ENCODE measurements at regions not wholly inside any gene's neighbourhood (a gene's known extent, or its start where the extent isn't known, plus 50 kb on each side); places are given as distances from the start of the nearest gene placed in this dataset.

- no peak overlapping the region for H3K27ac ChIP-seq
- no peak for TF ChIP-seq CTCF (conservative IDR thresholded peaks at IDR 0.05)
Observed at GRCh38 chr6:8794420-8794819, 359.1 kb upstream of the SLC35B3 start.

DNA sequence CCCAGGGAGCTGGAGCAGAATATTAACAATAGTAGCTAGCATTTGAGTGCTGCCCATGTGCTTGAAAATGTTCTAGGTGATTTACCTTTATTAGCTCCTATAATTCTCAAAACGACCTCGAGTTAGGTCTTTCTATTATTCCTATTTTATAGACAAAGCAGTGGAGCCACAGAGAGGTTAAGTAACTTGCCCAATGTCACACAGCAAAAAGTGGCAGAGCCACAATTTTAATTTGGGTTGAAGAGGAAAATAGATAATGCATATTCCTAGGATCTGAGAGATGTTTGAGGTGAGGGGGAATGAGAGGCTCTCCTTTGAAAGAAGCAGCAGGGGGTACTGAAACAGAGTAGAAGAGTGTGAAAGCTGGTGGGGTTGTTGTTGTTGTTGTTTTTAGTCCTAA is 354.5 kb upstream of the SLC35B3 start:
- H3K27ac ChIP-seq: no peak overlapping the region
- no peak for TF ChIP-seq CTCF (conservative IDR thresholded peaks at IDR 0.05)

GRCh38 chr6:8785223-8785622 is 349.9 kb upstream of the SLC35B3 start:
- no peak overlapping the region for H3K27ac ChIP-seq
- TF ChIP-seq CTCF (conservative IDR thresholded peaks at IDR 0.05): no peak

DNA sequence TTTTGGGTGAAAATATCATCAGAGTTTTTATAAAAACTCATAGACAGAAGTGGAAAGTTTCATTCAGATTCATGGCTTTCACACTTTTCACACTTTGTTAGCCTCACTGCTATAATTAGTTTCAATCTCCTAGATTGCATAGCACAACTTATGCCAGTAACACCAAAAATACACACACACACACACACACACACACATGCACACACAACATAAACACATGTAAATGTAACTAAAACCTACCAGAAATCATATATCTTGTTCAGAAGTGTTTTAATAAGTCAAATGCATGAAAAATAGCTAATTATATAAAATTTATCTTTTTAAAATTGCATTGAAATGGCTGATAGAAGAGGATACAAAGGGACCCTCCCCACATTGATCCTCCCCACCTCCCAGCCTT is 347.8 kb upstream of the SLC35B3 start:
- no peak for TF ChIP-seq CTCF (conservative IDR thresholded peaks at IDR 0.05)

DNA sequence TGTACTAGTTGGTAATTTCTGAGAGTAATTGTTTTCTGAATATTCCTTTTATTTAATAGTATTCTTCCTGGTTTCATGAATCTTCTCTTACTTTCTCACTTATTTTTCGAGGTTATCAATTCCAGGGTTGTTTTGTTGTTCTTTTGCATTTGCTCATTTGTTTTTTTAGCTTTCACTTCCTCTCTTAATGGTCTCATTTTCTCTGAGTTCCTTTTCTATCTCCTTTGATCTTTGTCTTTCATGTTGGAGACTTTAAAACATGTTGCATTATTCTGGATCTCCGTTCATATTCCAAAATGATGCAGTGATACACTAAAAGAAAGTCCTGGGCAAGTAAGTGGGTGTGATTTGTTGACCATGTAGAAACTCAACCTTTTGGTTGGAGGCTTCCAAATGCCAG is 345.3 kb upstream of the SLC35B3 start:
- no peak overlapping the region for H3K27ac ChIP-seq
- TF ChIP-seq CTCF (conservative IDR thresholded peaks at IDR 0.05): no peak

More for the DNA sequence above, 347.8 kb upstream of the SLC35B3 start:
- H3K27ac ChIP-seq: no peak overlapping the region

- TF ChIP-seq CTCF (conservative IDR thresholded peaks at IDR 0.05): no peak
- no peak overlapping the region for H3K27ac ChIP-seq
Observed at GRCh38 chr6:8764733-8765132, 329.4 kb upstream of the SLC35B3 start.

DNA sequence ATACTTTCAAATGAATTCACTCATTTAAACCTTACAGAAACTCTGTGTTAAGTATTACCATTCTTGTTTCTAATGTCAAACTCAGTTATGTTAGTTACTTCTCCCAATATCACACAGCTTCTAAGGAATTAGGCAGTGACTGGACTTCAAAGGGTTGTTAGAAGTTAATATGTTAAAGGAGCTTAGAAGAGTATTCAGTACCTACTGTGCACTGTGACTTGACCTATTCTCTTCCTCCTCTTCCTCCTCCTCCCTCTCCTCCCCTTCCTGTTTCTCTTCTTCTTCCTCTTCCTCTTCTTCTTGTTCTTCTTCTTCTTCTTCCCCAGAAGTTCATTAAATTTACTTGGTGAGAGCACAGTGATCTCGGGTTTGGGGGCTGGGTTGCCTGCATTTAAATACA is 325.6 kb upstream of the SLC35B3 start:
- no peak for TF ChIP-seq CTCF (conservative IDR thresholded peaks at IDR 0.05)
- no peak overlapping the region for H3K27ac ChIP-seq

- TF ChIP-seq CTCF (conservative IDR thresholded peaks at IDR 0.05): no peak
- no peak overlapping the region for H3K27ac ChIP-seq
Observed at GRCh38 chr6:8758412-8758811, 323.1 kb upstream of the SLC35B3 start.

All from VCaP (cell line).